Fibroblast of skin of right biceps (primary cell): ENCODE measurements at regions not wholly inside any gene's neighbourhood (a gene's known extent, or its start where the extent isn't known, plus 50 kb on each side); places are given as distances from the start of the nearest gene placed in this dataset.
"Not testable (repeated sequence)": the region's sequence is repeated elsewhere in the genome, so short reads cannot be mapped to it uniquely, and the experiment has no call there.

ENCODE experiments used
- DNase-seq: peaks from one replicate; pipeline ENCODE4 v3.0.0-alpha.2; 2013

DNA sequence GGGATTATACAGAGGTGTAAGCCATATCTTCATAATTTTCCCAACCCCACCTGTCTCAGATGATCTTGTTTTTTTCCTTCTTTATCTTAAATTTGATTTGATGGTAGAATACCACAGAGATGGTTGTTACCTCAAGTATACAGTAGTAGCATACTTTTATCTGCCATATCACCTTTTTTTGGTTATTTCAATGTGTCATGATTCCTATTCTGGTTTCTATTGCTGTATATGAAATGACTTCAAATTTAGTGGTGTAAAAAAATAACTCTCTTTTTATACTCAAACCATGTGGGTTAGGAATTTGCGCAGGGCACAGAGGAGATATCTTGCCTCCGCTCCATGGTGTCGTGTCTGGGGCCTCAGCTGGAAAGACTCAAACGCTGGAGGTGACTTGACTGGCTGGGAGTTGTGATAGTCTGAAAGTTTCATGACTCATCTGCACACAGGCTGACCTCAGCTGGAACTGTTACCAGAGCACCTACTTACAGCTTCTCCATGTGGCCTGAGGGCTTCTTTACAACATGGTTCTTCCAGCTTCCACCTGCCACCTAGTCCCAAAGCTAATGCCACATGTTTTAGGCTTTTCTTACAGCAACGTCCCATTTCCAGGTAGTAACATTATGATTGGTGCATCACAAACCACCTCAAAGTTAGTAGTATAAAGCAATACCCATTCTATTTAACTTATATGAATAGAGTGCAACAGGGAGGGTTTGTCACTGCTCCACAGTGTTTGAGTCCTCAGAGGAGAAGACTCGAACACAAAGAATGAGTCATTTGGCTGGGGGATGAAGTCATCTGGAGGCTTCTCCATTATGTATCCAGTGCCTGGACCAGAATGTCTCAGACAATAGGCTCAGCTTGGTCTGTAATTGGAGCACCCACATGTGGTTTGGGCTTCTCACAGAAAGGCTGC is 82.3 kb upstream of the XPO1 start:
- DNase-seq, result peak; percentile 84

DNA sequence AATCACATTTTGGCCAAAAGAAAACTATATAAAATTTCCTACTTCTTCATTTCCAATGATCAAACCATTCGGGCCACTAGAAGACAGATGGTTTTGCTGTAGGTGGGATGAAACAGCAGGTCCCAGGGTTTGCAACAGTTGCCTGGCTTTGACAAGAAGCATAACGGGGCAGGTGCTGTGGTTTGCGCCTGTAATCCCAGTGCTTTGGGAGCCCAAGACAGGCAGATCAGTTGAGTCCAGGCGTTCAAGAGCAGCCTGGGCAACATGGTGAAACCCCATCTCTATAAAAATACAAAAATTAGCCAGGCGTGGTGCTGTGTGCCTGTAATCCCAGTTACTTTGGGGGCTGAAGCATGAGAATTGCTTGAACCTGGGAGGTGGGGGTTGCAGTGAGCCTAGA is 81.4 kb upstream of the XPO1 start:
- DNase-seq, result no peak

DNA sequence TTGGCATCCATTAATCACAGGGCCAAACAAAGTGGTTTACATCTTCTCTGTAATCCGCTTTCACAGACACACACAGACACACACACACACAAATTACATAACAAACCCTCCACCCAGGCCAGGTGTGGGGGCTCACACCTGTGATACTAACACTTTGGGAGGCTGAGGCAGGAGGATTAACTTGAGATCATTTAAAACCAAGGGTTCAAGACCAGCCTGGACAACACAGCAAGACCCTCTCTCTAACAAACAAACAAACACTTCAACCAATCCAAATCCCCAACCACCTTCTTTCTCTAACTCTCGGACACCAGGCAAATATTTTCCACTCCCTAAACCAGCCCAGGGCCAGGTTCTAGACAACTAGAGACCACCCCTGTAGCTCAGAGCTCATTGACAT is 79.5 kb upstream of the XPO1 start:
- no peak for DNase-seq

DNA sequence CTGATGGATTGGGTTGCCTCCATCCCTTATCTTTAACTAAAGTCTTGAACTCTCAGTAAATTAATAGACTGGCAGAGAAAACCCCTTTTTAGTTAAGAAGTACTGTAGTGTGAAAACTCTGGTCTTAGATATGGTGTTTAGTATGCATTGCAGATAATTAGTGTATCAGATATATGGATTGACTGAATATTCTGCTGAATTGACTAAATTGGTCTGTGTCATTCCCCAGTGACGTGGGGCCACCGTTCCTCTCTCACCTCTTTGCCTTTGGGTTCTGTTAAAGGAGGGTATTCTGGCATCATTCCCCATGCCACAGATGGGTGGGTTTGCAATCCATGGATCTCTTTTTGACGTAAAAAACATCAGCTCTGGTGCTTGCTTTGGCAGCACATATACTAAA is 67.1 kb upstream of the XPO1 start:
- no peak for DNase-seq

DNA sequence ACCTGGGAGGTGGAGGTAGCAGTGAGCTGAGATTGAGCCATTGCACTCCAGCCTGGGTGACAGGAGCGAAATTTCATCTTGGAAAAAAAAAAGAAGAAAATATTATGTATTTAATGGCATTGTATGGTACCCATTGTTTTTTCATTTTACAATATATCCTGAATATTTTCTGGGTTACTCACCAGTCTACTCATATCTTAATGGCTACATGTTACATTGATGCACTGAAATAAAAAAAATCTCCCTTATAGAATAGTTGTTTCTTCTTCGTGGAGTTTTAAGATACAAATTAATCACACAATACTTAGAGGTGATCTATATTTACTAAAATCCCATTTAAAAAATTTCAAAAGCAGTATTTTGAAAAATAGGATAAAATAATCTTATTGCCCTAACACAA is 66.3 kb upstream of the XPO1 start:
- peak; percentile 8 for DNase-seq

DNA sequence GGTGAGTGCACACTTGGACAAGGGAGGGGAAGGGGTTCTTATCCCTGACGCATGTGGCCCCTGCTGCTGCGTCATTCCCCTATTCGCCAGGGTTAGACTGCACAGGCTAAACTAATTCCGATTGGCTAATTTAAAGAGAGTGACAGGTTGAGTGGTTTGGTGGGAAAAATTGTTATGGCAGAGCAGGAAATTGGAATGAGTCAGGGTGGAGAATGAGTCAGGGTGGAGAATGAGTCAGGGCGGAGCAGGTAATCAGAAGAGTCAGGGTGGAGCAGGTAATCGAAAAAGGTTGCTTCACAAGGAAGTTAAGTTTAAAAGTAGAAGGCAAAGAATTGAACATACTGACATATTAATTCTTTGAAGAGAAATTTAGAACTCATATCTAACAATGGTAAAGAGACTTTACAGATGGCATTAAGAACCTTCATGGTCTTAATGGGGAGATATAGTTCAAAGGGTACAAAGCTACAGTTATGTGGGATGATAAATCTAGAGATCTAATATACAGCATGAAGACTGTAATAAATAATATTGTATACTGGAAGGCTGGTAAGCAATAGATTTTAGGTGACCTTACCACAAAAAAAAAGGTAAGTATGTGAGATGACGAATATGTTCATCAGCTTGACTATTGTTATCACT is 60.5 kb upstream of the XPO1 start:
- peak; percentile 9 for DNase-seq

DNA sequence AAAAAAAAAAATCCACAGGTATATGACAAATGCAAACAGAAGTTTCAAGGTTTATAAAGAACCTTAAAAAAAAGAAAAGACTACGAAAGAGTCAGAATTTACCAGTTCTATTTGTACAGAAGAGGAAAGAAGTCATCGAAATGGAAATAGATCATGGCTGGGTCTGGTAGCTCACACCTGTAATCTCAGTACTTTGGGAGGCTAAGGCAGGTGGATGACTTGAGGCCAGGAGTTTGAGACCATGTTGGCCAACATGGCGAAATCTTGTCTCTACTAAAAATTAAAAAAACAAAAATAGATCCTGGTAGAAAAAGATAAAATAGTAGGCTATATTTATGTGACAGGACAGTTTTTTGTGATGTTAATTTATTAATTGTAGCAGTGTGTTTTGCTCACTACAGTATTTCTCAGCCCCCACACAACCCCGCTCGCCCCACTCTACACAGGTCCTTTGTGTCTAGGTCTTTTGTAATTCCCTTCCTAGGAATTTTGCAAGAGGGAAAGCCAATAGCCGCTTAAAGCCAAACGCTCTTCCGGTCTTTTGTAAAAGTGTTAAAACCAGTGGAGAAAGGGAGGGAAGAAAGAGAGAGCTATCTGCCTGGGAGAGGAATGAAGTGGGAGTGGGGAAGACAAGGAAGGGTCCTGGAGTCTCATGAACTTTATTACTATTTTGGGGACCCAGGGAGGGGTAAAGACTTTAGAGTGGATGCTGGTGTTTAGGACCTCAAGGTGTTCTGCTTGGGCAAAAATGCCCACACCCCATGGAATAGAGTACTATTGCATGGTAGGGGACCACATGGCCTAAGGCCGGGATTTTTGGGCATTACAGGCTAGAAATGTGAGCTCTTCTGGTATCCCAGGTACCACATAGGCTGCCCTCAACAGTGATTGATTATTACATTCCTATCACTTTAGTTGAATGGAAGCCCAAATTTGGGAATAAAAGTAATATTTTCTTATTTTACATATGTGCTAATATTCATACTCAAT is 59.4 kb upstream of the XPO1 start:
- DNase-seq, result no peak

DNA sequence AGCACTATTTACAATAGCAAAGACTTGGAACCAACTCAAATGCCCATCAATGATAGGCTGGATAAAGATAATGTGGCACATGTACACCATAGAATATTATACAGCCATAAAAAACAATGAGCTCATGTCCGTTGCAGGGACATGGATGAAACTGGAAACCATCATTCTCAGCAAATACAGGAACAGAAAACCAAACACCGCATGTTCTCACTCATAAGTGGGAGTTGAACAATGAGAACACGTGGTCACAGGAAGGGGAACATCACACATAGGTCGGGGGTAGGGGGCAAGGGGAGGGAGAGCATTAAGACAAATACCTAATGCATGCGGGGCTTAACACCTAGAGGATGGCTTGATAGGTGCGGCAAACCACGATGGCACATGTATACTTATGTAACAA is 56.0 kb upstream of the XPO1 start:
- not testable (repeated sequence) for DNase-seq

DNA sequence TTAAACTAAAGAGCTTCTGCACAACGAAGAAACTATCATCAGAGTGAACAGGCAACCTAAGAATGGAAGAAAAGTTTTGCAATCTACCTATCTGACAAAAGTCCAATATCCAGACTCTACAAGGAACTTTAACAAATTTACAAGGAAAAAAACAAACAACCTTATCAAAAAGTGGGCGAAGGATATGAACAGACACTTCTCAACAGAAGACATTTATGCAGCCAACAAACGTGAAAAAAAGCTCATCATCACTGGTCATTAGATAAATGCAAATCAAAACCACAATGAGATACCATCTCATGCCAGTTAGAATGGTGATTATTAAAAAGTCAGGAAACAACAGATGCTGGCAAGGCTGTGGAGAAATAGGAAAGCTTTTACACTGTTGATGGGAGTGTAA is 55.5 kb upstream of the XPO1 start:
- not testable (repeated sequence) for DNase-seq

DNA sequence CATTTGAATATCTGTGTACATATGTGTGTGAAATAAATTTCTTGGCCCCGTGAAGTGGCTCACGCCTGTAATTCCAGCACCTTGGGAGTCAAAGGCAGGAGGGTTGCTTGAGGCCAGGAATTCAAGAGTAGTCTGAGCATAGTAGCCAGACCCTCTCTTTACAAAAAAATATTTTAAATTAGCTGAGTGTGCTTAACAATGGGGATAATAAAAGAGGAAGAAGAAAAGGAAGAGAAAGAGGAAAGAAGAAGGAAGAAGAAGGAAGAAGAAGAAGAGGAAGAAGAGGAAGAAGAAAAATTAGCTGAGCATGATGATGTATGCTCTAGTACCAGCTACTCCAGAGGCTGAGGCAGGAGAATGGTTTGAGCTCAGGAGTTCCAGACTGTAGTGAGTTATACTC is 52.1 kb upstream of the XPO1 start:
- no peak for DNase-seq

DNA sequence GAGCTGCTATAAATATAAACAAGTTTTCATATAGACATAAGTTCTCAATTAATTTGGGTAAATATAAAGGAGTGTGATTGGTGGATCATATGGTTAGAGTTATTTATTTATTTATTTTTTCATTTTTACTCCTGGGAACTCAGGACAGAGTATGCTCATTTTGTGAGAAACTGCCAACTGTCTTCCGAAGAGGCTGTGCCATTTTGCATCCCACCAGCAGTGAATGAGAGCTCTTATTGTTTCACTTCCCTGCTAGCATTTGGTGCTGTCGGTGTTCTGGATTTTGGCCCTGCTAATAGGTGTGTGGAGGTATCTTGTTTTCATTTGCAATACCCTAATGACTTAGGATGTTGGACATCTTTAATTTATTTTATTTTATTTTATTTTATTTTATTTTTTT is 50.4 kb upstream of the XPO1 start:
- DNase-seq, result no peak
